ENCODE measurements at regions not wholly inside any gene's neighbourhood (a gene's known extent, or its start where the extent isn't known, plus 50 kb on each side); places are given as distances from the start of the nearest gene placed in this dataset.

- no peak for TF ChIP-seq ARNTL (CRISPR knock-in tag; IDR thresholded peaks at IDR 0.05; ENCODE audit: borderline replicate concordance, low read depth)
- TF ChIP-seq SNAI2 (CRISPR knock-in tag; IDR thresholded peaks at IDR 0.05): no peak
- no peak for TF ChIP-seq CSRNP3 (CRISPR knock-in tag; IDR thresholded peaks at IDR 0.05)
- no peak for TF ChIP-seq PATZ1 (CRISPR knock-in tag; IDR thresholded peaks at IDR 0.05; ENCODE audit: borderline replicate concordance)
- ATAC-seq: no peak
These were observed 194.5 kb downstream of the SOX9 start for GRCh38 chr17:72315122-72315913.

GRCh38 chr17:72318131-72318530, 197.3 kb downstream of the SOX9 start:
- no peak for ATAC-seq
- TF ChIP-seq ZNF565 (CRISPR knock-in tag; conservative IDR thresholded peaks at IDR 0.05; ENCODE audit: low read depth) (no peak), ISL1 (CRISPR knock-in tag; IDR thresholded peaks at IDR 0.05) (no peak), ARNTL (CRISPR knock-in tag; IDR thresholded peaks at IDR 0.05; ENCODE audit: borderline replicate concordance, low read depth) (no peak), POU6F1 (CRISPR knock-in tag; IDR thresholded peaks at IDR 0.05; ENCODE audit: borderline replicate concordance, low read depth) (no peak), GLIS3 (CRISPR knock-in tag; IDR thresholded peaks at IDR 0.05) (no peak), RARB (CRISPR knock-in tag; IDR thresholded peaks at IDR 0.05) (no peak), ZNF8 (CRISPR knock-in tag; IDR thresholded peaks at IDR 0.05) (no peak), ZC3H10 (CRISPR knock-in tag; IDR thresholded peaks at IDR 0.05) (no peak), PATZ1 (CRISPR knock-in tag; IDR thresholded peaks at IDR 0.05; ENCODE audit: borderline replicate concordance) (no peak), ZNF70 (CRISPR knock-in tag; IDR thresholded peaks at IDR 0.05) (no peak), TCF4 (CRISPR knock-in tag; IDR thresholded peaks at IDR 0.05; ENCODE audit: borderline replicate concordance) (no peak)

GRCh38 chr17:72321896-72322295, 201.1 kb downstream of the SOX9 start:
- no peak for ATAC-seq
- TF ChIP-seq ZNF8 (CRISPR knock-in tag; IDR thresholded peaks at IDR 0.05): no peak
- TF ChIP-seq TSHZ2 (CRISPR knock-in tag; IDR thresholded peaks at IDR 0.05): no peak
- TF ChIP-seq PPARA (CRISPR knock-in tag; IDR thresholded peaks at IDR 0.05; ENCODE audit: borderline replicate concordance): no peak
- TF ChIP-seq ISL1 (CRISPR knock-in tag; IDR thresholded peaks at IDR 0.05): no peak
- no peak for TF ChIP-seq ZNF565 (CRISPR knock-in tag; conservative IDR thresholded peaks at IDR 0.05; ENCODE audit: low read depth)
- TF ChIP-seq CSDC2 (CRISPR knock-in tag; IDR thresholded peaks at IDR 0.05): no peak
- TF ChIP-seq ZNF70 (CRISPR knock-in tag; IDR thresholded peaks at IDR 0.05): no peak
- TF ChIP-seq TOX (CRISPR knock-in tag; IDR thresholded peaks at IDR 0.05; ENCODE audit: borderline replicate concordance): no peak
- TF ChIP-seq RARB (CRISPR knock-in tag; IDR thresholded peaks at IDR 0.05): no peak
- TF ChIP-seq SNAI2 (CRISPR knock-in tag; IDR thresholded peaks at IDR 0.05): no peak
- no peak for TF ChIP-seq PATZ1 (CRISPR knock-in tag; IDR thresholded peaks at IDR 0.05; ENCODE audit: borderline replicate concordance)
- no peak for TF ChIP-seq GLIS3 (CRISPR knock-in tag; IDR thresholded peaks at IDR 0.05)
- TF ChIP-seq CREB5 (CRISPR knock-in tag; IDR thresholded peaks at IDR 0.05; ENCODE audit: low read depth): no peak
- TF ChIP-seq OSR1 (CRISPR knock-in tag; IDR thresholded peaks at IDR 0.05): no peak
- TF ChIP-seq CSRNP3 (CRISPR knock-in tag; IDR thresholded peaks at IDR 0.05): no peak
- no peak for TF ChIP-seq ZC3H10 (CRISPR knock-in tag; IDR thresholded peaks at IDR 0.05)
- no peak for TF ChIP-seq TCF4 (CRISPR knock-in tag; IDR thresholded peaks at IDR 0.05; ENCODE audit: borderline replicate concordance)
- TF ChIP-seq ZFP30 (CRISPR knock-in tag; IDR thresholded peaks at IDR 0.05): no peak
- TF ChIP-seq BACH2 (CRISPR knock-in tag; IDR thresholded peaks at IDR 0.05; ENCODE audit: borderline replicate concordance): no peak
